ENCODE measurements at regions not wholly inside any gene's neighbourhood (a gene's known extent, or its start where the extent isn't known, plus 50 kb on each side); places are given as distances from the start of the nearest gene placed in this dataset.
"Not testable (repeated sequence)": the region's sequence is repeated elsewhere in the genome, so short reads cannot be mapped to it uniquely, and the experiment has no call there.

- no peak for DNase-seq
Observed at GRCh38 chr21:14677013-14677412, 130.9 kb upstream of the SAMSN1 start.

DNA sequence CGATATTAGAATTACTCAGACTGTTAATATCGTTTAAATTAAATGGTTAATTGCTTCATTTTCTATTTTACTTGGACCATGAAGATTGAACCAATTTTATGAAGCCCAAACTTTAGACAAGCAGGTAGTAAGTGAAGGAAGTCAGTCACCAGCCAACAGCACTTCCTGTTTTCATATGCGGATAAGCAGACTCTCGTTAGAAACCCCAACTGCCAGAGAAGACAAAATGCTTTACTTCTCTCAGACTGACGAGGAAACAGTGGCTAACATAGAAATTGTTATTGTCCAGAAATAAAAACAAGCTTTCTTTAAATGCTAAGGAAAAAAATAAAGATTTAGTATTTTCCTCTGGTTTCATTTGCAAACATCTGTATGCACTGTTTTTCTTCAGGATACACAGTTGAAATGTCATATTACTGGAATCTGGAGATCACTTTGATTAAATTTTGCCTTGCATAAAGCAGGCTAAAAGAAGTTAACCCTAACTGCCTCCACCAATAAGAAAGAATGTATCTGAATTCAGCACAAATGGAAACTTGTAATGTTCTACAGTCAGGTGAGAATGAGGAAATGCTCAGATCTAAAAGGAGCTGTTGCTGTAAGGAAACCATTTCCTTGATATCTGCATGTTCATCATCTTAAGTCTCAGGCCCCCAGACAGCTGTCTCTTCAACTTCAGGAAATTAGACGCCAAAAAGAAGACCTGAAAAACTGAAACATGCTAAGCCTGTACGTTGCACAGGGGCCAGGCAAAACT, 129.8 kb upstream of the SAMSN1 start:
- no peak for DNase-seq

DNA sequence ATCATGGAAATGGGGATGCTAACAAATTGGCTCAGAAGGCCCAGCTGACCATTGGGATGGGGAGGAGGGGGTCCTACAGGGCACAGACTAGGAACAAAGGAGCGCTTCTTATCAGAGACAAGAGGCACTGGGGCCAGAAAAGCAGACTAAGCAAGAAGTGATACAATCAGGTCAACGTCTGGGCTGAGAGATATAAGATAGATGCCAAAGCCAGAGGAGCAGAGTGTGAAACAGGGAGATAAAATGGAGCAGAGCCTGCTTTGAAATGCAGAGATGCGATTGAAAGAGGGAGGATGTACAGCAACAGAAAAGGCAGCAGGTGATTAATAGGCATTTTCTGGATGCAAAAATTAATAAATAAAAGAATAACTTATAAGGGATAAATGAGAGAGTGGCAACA, 127.5 kb upstream of the SAMSN1 start:
- no peak for DNase-seq

DNA sequence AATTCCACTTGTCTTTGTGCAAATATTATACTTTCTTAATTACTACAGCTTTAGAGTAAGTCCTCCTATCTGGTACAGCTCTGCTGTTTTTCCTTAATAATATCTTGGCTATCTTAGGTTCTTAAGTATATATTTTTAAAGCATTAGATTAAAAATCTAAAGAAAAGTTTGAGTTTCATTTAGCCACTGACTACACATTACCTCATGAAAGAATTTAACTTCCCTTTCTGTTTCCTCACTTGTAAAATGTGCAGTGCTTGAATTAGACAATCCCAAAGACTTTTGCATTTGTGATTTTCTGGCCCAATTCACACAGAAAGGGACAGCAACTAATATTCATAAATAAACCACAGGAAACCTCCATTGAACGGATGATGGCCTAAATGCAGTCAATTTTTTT, 126.4 kb upstream of the SAMSN1 start:
- DNase-seq: no peak

GRCh38 chr21:14670409-14670808, 124.3 kb upstream of the SAMSN1 start:
- DNase-seq: no peak

- DNase-seq: not testable (repeated sequence)
Observed at GRCh38 chr21:14669092-14669491, 123.0 kb upstream of the SAMSN1 start.

DNA sequence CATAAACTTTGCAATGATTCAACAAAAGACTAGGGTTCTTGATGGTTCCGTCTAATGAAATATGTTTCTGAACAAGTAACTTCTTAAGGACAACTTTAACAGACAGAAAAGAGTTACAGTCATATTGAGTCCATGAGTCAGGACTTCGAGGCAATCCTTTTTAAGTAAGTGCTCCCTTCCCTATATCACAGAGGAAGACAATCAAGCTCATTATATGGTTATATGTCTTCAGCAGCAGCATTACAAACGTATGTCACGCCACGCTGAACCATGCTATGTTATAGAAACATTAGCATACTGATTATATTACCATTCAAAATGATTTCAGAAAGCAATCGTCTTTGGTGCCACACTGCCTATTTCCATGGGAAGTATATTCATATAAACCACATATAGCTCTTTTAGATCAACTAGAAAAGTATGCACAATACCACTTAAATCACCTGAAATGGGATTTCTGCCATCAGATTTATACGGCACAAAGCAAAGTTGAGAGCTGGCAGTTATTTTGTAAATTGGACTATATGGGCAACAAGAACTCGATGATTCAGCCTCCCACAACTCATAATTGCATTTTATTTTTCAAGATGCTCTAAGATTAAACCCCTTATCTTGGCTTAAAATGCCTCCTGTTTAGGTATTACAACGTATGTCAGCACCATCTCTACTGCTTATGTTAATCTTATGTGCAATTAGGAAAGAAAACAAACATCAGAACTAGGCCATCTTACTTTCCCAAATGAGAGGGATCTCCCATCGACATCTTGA, 111.3 kb upstream of the SAMSN1 start:
- DNase-seq: no peak

DNA sequence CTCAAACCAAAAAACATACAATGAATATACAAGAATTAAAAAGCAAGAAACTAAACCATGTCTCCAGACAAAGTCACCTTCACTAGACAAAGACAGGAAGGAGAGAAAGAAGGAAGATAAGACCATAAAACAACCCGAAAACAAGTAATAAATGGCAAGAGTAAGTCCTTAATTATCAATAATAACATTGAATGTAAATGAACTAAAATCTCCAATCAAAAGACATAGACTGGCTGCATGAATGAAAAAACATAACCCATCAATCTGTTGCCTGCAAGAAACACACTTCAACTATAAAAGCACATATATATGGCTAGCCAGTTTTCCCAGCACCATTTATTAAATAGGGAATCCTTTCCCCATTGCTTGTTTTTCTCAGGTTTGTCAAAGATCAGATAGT, 100.8 kb upstream of the SAMSN1 start:
- no peak for DNase-seq

GRCh38 chr21:14645702-14646101, 99.6 kb upstream of the SAMSN1 start:
- no peak for DNase-seq

- no peak for DNase-seq
Observed at GRCh38 chr21:14632359-14632758, 86.2 kb upstream of the SAMSN1 start.

- no peak for DNase-seq
Observed at GRCh38 chr21:14630556-14631069, 84.5 kb upstream of the SAMSN1 start.

DNA sequence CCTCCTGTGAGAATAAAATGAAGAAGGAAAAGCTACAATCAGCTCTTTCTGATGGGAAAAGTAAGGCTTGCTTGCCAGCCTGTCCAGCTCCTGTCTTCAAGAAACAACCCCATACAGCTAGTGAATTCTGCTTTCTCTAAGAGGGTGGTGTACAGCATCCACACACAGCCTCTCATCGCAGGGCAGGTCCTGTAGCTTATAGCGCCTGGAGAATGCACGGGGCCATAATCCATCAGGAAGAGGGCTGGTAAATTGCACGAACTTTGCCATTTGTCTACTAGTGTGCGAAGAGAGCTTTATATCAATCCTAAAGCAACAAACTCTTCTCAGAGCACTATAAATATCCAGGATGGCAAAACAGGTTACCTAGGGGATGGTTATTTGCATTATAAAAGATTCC, 83.3 kb upstream of the SAMSN1 start:
- no peak for DNase-seq

DNA sequence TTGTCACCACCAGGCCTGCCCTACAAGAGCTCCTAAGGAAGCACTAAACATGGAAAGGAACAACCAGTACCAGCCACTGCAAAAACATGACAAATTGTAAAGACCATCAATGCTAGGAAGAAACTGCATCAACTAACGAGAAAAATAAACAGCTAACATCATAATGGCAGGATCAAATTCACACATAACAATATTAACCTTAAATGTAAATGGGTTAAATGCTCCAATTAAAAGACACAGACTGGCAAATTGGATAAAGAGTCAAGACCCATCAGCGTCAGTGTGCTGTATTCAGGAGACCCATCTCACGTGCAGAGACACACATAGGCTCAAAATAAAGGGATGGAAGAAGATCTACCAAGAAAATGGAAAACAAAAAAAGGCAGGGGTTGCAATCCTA, 77.0 kb upstream of the SAMSN1 start:
- not testable (repeated sequence) for DNase-seq

DNA sequence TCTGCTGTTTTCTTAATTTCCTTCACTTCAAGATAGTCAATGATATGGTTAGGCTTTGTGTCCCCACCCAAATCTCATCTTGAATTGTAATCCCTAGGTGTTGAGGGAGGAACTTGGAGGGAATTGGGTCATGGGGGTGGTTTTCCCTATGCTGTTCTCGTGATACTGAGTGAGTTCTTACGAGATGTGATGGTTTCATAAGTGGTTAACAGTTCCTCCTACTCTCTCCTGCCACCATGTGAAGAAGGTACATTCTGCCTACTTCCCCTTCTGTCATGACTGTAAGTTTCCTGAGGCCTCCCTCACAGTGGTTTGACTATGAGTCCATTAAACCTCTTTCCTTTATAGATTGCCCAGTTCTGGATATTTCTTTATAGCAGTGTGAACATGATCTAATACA, 74.0 kb upstream of the SAMSN1 start:
- no peak for DNase-seq

DNA sequence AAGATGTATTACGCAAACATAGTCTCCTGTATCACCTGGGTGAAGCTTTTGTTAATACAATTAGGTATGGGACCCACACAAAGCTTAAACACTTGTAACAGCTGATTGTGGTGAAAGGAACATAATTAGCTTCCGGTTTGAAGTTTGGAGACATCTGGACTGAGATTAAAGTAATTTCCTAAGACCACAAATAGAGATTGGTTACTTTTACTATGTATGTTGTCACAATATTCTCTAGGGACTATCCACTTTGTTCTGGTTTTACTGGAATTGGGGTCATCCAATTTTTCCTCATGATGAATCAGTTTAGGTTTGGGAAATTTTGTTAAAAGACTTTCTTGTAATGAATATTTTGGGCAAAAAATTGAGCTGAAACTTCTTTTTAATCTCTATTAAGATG, 71.8 kb upstream of the SAMSN1 start:
- no peak for DNase-seq

DNA sequence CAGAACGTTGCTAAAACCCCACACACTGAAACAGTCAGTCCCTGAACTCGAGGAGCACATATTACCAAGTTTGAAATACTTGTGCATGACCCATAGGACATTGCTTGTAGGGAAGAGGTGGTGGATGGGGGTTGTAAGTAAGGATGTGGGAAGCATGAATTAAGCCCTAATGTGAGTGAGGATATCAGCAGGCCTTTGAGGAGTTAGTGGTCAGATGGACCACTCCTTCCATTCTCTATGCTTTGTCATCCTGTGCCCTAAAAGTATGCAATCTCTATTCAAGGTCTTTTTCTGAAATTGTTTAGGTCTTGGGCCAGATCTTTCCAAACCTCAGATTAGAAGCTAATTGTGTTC, 70.9 kb upstream of the SAMSN1 start:
- no peak for DNase-seq

- no peak for DNase-seq
Observed at GRCh38 chr21:14616380-14617039, 70.4 kb upstream of the SAMSN1 start.

DNA sequence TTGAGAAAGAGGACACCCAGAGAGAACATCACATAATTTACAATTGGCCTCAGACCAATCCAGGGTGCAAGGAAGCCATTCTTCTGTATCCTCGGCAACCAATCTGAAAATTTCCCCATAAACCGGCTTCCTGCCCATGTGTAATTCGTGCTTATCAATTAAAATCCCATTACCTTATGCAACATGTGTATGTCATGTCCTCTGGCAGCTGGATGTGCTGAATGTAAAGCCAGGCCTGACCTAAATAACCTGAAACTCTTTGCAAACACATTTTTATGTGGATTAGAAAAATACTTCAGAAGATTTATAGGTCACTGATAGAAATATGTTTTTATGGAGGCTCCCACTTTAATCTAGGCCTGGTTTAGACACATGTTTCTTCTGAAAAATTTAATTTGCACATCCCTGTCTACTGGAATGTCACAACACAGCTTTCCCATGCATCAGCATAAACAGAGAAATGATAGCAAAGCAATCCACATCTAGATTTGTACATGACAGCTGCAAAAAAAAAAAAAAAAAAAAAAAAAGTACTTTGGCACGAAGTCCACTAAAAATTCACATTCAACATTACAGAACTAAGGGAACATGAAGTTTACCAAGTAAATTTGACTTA, 69.4 kb upstream of the SAMSN1 start:
- DNase-seq: no peak

DNA sequence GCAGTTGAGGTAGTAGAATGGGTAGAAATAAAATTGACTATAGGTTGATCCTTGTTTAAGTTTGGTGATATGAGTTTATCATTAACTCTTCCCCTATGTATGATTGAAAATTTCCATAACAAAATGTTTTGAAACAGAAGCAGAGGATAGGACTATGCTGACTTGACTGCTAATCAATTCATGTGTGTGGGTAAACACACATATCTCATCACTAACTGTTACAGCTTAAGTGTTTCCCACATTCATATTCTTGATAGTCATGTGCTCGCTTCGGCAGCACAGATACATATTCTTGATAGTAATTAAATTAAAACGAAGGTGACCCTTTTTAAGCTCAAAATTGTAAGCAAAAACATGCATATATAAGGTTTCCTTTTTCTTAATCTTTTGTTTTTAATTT, 68.2 kb upstream of the SAMSN1 start:
- DNase-seq: no peak

GRCh38 chr21:14613486-14614224, 67.5 kb upstream of the SAMSN1 start:
- no peak for DNase-seq

DNA sequence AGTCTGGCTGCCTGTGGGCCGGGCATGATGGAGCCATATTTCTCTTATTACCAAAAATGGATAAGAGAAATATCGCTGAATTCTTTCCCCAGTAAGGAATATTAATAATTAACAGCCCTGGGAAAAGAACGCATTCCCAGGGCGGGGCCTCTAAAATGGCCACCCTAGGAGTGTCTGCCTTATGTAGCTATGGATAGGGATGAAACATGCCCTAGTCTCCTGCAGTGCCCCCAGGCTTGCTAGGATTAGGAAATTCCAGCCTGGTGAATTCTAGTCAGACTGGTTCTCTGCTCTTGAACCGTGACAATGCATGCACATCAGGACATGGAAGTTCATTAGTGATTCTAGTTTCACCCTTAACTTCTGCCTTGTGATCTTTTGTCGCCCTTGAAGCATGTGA, 64.0 kb upstream of the SAMSN1 start:
- DNase-seq: not testable (repeated sequence)

DNA sequence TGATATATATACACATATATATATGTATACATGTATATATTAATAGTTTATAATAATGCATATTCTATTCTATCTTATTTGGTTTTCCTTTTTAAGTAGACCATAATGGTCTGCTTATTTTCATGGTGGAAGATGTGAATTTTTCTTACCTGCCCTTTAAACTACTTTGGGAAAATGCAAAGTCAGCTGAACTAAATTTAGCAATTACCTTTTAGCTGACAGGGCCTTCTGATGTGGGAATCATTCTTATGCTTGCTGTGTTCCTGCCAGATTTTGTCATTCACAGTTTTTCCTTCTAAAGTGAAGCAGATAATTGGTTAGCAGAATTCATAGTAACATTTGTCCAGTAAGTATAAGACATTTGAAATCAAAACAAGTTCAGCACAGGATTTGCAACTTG, 63.2 kb upstream of the SAMSN1 start:
- DNase-seq: no peak

- no peak for DNase-seq
Observed at GRCh38 chr21:14607262-14607661, 61.1 kb upstream of the SAMSN1 start.

Measured in activated CD8-positive, alpha-beta memory T cell treated with anti-CD3 and anti-CD28 coated beads, Interleukin-2, amount 50 U/mL, for 48 hours (primary cell).